ENCODE measurements at regions not wholly inside any gene's neighbourhood (a gene's known extent, or its start where the extent isn't known, plus 50 kb on each side); places are given as distances from the start of the nearest gene placed in this dataset.

DNA sequence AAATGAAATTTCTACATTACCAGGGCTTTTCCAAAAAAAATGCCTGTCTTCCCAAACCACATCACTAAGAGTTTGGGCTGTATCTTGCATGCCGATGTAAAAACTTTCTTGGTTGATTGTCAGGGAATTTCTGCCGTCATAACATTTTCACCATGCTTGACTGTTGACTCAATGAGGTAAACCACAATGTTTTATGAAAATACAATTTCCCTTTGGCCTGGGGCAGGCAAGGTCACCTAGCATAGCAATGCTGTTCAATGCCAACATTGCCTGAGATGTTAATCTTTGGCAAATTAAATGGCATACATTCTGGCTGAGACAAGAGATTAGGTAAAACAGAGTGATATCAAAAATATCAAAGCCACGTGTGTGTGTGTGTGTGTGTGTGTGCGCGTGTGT lies 137.1 kb upstream of the TBL1X start:
- FAIRE-seq, result no peak

DNA sequence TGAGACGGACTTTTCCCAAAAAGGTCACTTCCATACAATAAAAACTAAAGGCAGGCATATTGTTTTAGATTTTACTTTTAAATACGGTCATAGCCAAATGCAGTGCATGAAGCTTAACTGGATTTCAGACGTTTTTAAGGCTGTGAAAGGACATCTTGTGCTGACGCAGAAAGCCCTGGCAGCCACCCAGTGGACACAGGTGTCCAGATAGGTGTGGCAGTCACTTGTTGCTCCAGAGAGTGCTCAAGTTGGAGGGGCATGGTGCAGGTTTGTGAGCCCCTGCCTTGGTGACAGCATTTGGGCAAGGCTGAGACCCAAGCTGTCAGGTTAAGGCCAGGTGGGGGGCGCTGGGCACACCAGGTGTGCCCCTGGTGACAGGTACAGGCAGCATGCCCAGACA lies 135.8 kb upstream of the TBL1X start:
- no peak overlapping the region for H3K27ac ChIP-seq (ENCODE audit: control insufficient read depth, insufficient read depth, low read length)
- dilution Hi-C loops (cut with MboI; ENCODE audit: extremely low pct_ligation_motif_present, low sequenced_read_pairs), result no loop called here
- no peak for TF ChIP-seq EZH2 (IDR thresholded peaks at IDR 0.05; ENCODE audit: low read length)
- TF ChIP-seq, protein P1, sequence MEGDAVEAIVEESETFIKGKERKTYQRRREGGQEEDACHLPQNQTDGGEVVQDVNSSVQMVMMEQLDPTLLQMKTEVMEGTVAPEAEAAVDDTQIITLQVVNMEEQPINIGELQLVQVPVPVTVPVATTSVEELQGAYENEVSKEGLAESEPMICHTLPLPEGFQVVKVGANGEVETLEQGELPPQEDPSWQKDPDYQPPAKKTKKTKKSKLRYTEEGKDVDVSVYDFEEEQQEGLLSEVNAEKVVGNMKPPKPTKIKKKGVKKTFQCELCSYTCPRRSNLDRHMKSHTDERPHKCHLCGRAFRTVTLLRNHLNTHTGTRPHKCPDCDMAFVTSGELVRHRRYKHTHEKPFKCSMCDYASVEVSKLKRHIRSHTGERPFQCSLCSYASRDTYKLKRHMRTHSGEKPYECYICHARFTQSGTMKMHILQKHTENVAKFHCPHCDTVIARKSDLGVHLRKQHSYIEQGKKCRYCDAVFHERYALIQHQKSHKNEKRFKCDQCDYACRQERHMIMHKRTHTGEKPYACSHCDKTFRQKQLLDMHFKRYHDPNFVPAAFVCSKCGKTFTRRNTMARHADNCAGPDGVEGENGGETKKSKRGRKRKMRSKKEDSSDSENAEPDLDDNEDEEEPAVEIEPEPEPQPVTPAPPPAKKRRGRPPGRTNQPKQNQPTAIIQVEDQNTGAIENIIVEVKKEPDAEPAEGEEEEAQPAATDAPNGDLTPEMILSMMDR (optimal IDR thresholded peaks at IDR 0.05 in 1 of 3, IDR thresholded peaks at IDR 0.05 in 1 of 3, conservative IDR thresholded peaks at IDR 0.05 in 1 of 3; ENCODE audit: extremely low read depth in 1 of 3, insufficient read depth in 2 of 3, low read length in 3 of 3), result no peak
- no peak overlapping the region for H2AFZ ChIP-seq (ENCODE audit: control insufficient read depth, low read length)
- peaks cover 3% of the 10 kb centered on the region for H3K9me3 ChIP-seq (ENCODE audit: control insufficient read depth, low read depth, low read length)
- H3K27me3 ChIP-seq (ENCODE audit: control insufficient read depth, extremely low read depth, insufficient read depth, low read length), result peaks cover 7% of the 10 kb centered on the region
- H3K36me3 ChIP-seq (ENCODE audit: control insufficient read depth in 2 of 2, extremely low read depth in 1 of 2, insufficient read depth in 2 of 2, low read length in 2 of 2), result no peaks in the 10 kb centered on the region
- no peak overlapping the region for H3K9ac ChIP-seq (ENCODE audit: control insufficient read depth, extremely low read depth, insufficient read depth, low read length)
- no peaks in the 10 kb centered on the region for H3K9me1 ChIP-seq (ENCODE audit: control insufficient read depth, extremely low read depth, insufficient read depth, low read length)
- peaks cover 4% of the 10 kb centered on the region for H3K4me1 ChIP-seq (ENCODE audit: control insufficient read depth, extremely low read depth, insufficient read depth, low read length)
- no peaks in the 10 kb centered on the region for H3K79me2 ChIP-seq (ENCODE audit: control insufficient read depth, insufficient read depth, low read length)
- FAIRE-seq (no peak), DNase-seq (ENCODE audit: low read depth, low spot score) (no peak)
- no peak overlapping the region for H3K4me2 ChIP-seq (ENCODE audit: control insufficient read depth, extremely low read depth, insufficient read depth, low read depth, low read length)
- no peak overlapping the region for H3K4me3 ChIP-seq (ENCODE audit: control insufficient read depth in 2 of 3, extremely low read depth in 1 of 3, insufficient read depth in 2 of 3, low read depth in 1 of 3, low read length in 3 of 3)
- H4K20me1 ChIP-seq (ENCODE audit: control insufficient read depth, extremely low read depth, insufficient read depth, low read length), result no peaks in the 10 kb centered on the region

More for the DNA sequence above, 137.1 kb upstream of the TBL1X start:
- no peak overlapping the region for H2AFZ ChIP-seq (ENCODE audit: control insufficient read depth, low read length)
- dilution Hi-C loops (cut with MboI; ENCODE audit: extremely low pct_ligation_motif_present, low sequenced_read_pairs), result no loop called here
- no peak overlapping the region for H3K4me2 ChIP-seq (ENCODE audit: control insufficient read depth, extremely low read depth, insufficient read depth, low read depth, low read length)
- no peak for DNase-seq (ENCODE audit: low read depth, low spot score)
- no peaks in the 10 kb centered on the region for H3K36me3 ChIP-seq (ENCODE audit: control insufficient read depth in 2 of 2, extremely low read depth in 1 of 2, insufficient read depth in 2 of 2, low read length in 2 of 2)
- H3K4me1 ChIP-seq (ENCODE audit: control insufficient read depth, extremely low read depth, insufficient read depth, low read length), result peaks cover 4% of the 10 kb centered on the region
- no peak overlapping the region for H3K4me3 ChIP-seq (ENCODE audit: control insufficient read depth in 2 of 3, extremely low read depth in 1 of 3, insufficient read depth in 2 of 3, low read depth in 1 of 3, low read length in 3 of 3)
- no peak overlapping the region for H3K9ac ChIP-seq (ENCODE audit: control insufficient read depth, extremely low read depth, insufficient read depth, low read length)
- no peaks in the 10 kb centered on the region for H3K79me2 ChIP-seq (ENCODE audit: control insufficient read depth, insufficient read depth, low read length)
- H3K9me1 ChIP-seq (ENCODE audit: control insufficient read depth, extremely low read depth, insufficient read depth, low read length), result no peaks in the 10 kb centered on the region
- peaks cover 7% of the 10 kb centered on the region for H3K27me3 ChIP-seq (ENCODE audit: control insufficient read depth, extremely low read depth, insufficient read depth, low read length)
- no peak for TF ChIP-seq EZH2 (IDR thresholded peaks at IDR 0.05; ENCODE audit: low read length)
- TF ChIP-seq, protein P1 (optimal IDR thresholded peaks at IDR 0.05 in 1 of 3, IDR thresholded peaks at IDR 0.05 in 1 of 3, conservative IDR thresholded peaks at IDR 0.05 in 1 of 3; ENCODE audit: extremely low read depth in 1 of 3, insufficient read depth in 2 of 3, low read length in 3 of 3), result no peak
- H3K27ac ChIP-seq (ENCODE audit: control insufficient read depth, insufficient read depth, low read length), result no peak overlapping the region
- no peaks in the 10 kb centered on the region for H4K20me1 ChIP-seq (ENCODE audit: control insufficient read depth, extremely low read depth, insufficient read depth, low read length)
- H3K9me3 ChIP-seq (ENCODE audit: control insufficient read depth, low read depth, low read length), result peaks cover 3% of the 10 kb centered on the region

Data from keratinocyte (primary cell).